AG04449 (cell line): ENCODE measurements at regions not wholly inside any gene's neighbourhood (a gene's known extent, or its start where the extent isn't known, plus 50 kb on each side); places are given as distances from the start of the nearest gene placed in this dataset.

Experiments used
- CTCF ChIA-PET: fragments of 350-600 bp; formaldehyde crosslinking; extraction: SDS; loops from one replicate; lab custom pipeline; 2021; ENCODE audit warnings: antibody characterized with exemption; lab: Yijun Ruan, JAX
- POLR2A ChIA-PET: fragments of 400-600, 350-600 bp; formaldehyde crosslinking; extraction: SDS; loops from one replicate; lab custom pipeline; 2020; ENCODE audit warnings: antibody characterized with exemption, inconsistent platforms; lab: Yijun Ruan, JAX
- DNase-seq: peaks from one replicate; pipeline ENCODE4 v3.0.0-alpha.2; 2010; ENCODE audit warnings: low read depth, low spot score
- H3K4me3 ChIP-seq: 2 replicates; pipeline ENCODE4 v1.5.1; 2011; ENCODE audit warnings: low read depth, mild to moderate bottlenecking, control low read depth, low read length
- CTCF ChIP-seq: IDR thresholded peaks from one replicate; pipeline ENCODE4 v1.5.1; 2011; ENCODE audit warnings: mild to moderate bottlenecking, moderate library complexity, low read length, control low read depth, inconsistent platforms; ENCODE audit not compliant: insufficient read depth; ENCODE audit errors: missing control alignments

- CTCF ChIA-PET = interaction anchor here (1.0 kb wide), 1 partner anchor 442 kb away, joined by 3 read pairs; no protein-coding TSS in a partner anchor
- POLR2A ChIA-PET = no interaction called here
Observed at GRCh38 chr11:23944923-23945322, 551.9 kb upstream of the LUZP2 start.

GRCh38 chr11:23947883-23948282, 549.0 kb upstream of the LUZP2 start:
- TF ChIP-seq CTCF = no peak
- ChIA-PET POLR2A (no interaction called here), CTCF (no interaction called here)
- no peak overlapping the region for H3K4me3 ChIP-seq
- DNase-seq = no peak

More at GRCh38 chr11:23944923-23945322, 551.9 kb upstream of the LUZP2 start:
- no peak for DNase-seq
- no peak overlapping the region for H3K4me3 ChIP-seq
- TF ChIP-seq CTCF = no peak

- CTCF ChIA-PET = no interaction called here
- POLR2A ChIA-PET = no interaction called here
- no peak for DNase-seq
- no peak overlapping the region for H3K4me3 ChIP-seq
- no peak for TF ChIP-seq CTCF
Observed at GRCh38 chr11:23948851-23949250, 548.0 kb upstream of the LUZP2 start.

- no peak overlapping the region for H3K4me3 ChIP-seq
- POLR2A ChIA-PET = no interaction called here
- CTCF ChIA-PET = no interaction called here
- DNase-seq = no peak
- TF ChIP-seq CTCF = no peak
Observed at GRCh38 chr11:23953951-23954710, 542.7 kb upstream of the LUZP2 start.

GRCh38 chr11:23954730-23955129, 542.1 kb upstream of the LUZP2 start:
- ChIA-PET CTCF (no interaction called here), POLR2A (interaction anchor here (0.7 kb wide), 1 partner anchor 280 kb away, joined by 3 read pairs; no protein-coding TSS in a partner anchor)
- no peak for DNase-seq
- H3K4me3 ChIP-seq = no peak overlapping the region
- no peak for TF ChIP-seq CTCF

- ChIA-PET CTCF (no interaction called here), POLR2A (no interaction called here)
- no peak for TF ChIP-seq CTCF
- DNase-seq = no peak
- H3K4me3 ChIP-seq = no peak overlapping the region
Observed at GRCh38 chr11:23956586-23956985, 540.3 kb upstream of the LUZP2 start.
